Natural killer cell (primary cell): ENCODE measurements at regions not wholly inside any gene's neighbourhood (a gene's known extent, or its start where the extent isn't known, plus 50 kb on each side); places are given as distances from the start of the nearest gene placed in this dataset.

ENCODE experiments used
- ATAC-seq, 3 donors: fragments of 150-1000 bp in 2 of 3; fragments of 200-7000 bp in 1 of 3; cut with Tn5 transposase; 1 replicate in 1 of 3; 2 replicates in 2 of 3; pipeline ENCODE4 v1.10.0; 2021; ENCODE audit warnings: mild to moderate bottlenecking in 2 of 3, moderate library complexity in 2 of 3
- DNase-seq, 2 donors: peaks; one replicate each; pipeline versions ENCODE4 v3.0.0 to v3.0.0-alpha.2; 2013 to 2021; ENCODE audit warnings: mixed read lengths in 1 of 2
- H3K27ac ChIP-seq: one replicate; pipeline ENCODE4 v1.5.1; 2013; ENCODE audit warnings: mild to moderate bottlenecking, low read length
- H3K27me3 ChIP-seq: one replicate; pipeline ENCODE4 v1.6.1; 2013; ENCODE audit warnings: low read length; ENCODE audit not compliant: control insufficient read depth, insufficient read depth
- H3K36me3 ChIP-seq: one replicate; pipeline ENCODE4 v1.6.1; 2013; ENCODE audit warnings: low read length; ENCODE audit not compliant: control insufficient read depth, insufficient read depth
- H3K4me1 ChIP-seq: one replicate; pipeline ENCODE4 v1.6.1; 2013; ENCODE audit warnings: low read length; ENCODE audit not compliant: control insufficient read depth, insufficient read depth
- H3K4me3 ChIP-seq: one replicate; pipeline ENCODE4 v1.5.1; 2013; ENCODE audit warnings: low read length
- H3K9me3 ChIP-seq: one replicate; pipeline ENCODE4 v1.6.1; 2013; ENCODE audit warnings: low read length; ENCODE audit not compliant: control insufficient read depth, insufficient read depth
- H3K27ac Mint-ChIP-seq, 2 donors: one replicate each; pipeline ENCODE4 v1.8.0; 2022; ENCODE audit warnings: mild to moderate bottlenecking in 2 of 2, mixed read lengths in 2 of 2, moderate library complexity in 1 of 2
- H3K27me3 Mint-ChIP-seq, 2 donors: one replicate each; pipeline ENCODE4 v1.8.0; 2022; ENCODE audit warnings: low read depth in 2 of 2, mixed read lengths in 2 of 2
- H3K36me3 Mint-ChIP-seq: one replicate; pipeline ENCODE4 v1.8.0; 2022; ENCODE audit warnings: mixed read lengths
- H3K4me1 Mint-ChIP-seq, 2 donors: one replicate each; pipeline ENCODE4 v1.8.0; 2022; ENCODE audit warnings: mixed read lengths in 2 of 2
- H3K4me3 Mint-ChIP-seq: one replicate; pipeline ENCODE4 v1.8.0; 2022; ENCODE audit warnings: mild to moderate bottlenecking, moderate library complexity, mixed read lengths
- H3K9me3 Mint-ChIP-seq, 2 donors: one replicate each; pipeline ENCODE4 v1.8.0; 2022; ENCODE audit warnings: mixed read lengths in 2 of 2
- WGBS: methylation state at CpG from one replicate; pipeline ENCODE4 v1.1.7; 2013; ENCODE audit warnings: missing lambda C conversion rate; ENCODE audit not compliant: insufficient coverage; 5-methylcytosine and 5-hydroxymethylcytosine counted together
- intact Hi-C: fragments of 100-400 bp; cut with micrococcal nuclease; formaldehyde crosslinking; loops from one replicate; pipeline ENCODE4 v1.14.2; 2022
- TF ChIP-seq, protein P1 (sequence below): fragments of 200-600 bp; IDR thresholded peaks from one replicate; pipeline ENCODE4 v1.8.0; 2022; ENCODE audit warnings: antibody characterized with exemption

DNA sequence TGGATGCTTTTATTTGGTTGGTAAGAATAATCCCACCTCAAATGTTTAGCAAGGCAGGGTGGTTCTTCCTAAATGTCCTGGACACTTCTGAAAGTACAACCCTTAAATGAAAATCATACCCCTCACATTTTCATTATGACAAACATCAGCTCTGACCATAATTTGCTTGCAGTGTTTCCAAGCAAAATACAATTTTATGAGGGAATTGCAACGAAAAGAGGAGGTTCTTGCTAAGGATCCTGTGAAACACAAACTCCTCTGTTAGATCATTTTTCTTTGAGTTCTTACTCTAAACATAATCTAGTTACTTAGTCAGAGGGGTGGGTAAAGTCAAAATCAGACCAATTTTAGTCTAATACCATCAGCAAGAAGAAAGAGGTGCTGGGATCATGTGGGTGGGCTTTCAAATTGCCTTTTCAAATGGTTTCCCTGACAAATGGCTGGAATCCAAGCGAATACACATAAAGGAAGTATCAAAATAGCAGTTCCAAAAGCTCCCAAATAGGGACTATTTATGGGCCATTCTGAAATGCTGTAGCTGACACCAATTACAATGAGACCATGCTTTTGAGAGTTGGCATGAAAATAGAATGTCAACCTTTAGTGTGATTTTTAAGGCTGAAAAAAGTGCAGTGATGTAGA, 164.9 kb upstream of the INHBA start:
- Mint-ChIP-seq H3K27ac (no peak overlapping the region), H3K36me3 (no peaks in the 10 kb centered on the region), H3K4me3 (no peak overlapping the region), H3K27me3 (peaks cover 0 to 7% of the 10 kb centered on the region in 2 donors), H3K4me1 (peaks cover 8 to 12% of the 10 kb centered on the region in 2 donors), H3K9me3 (no peaks in the 10 kb centered on the region)
- WGBS: 71% methylated on average over 2 of the region's 2 CpGs
- no peak for ATAC-seq
- H3K4me1 ChIP-seq: no peaks in the 10 kb centered on the region
- TF ChIP-seq, protein P1, sequence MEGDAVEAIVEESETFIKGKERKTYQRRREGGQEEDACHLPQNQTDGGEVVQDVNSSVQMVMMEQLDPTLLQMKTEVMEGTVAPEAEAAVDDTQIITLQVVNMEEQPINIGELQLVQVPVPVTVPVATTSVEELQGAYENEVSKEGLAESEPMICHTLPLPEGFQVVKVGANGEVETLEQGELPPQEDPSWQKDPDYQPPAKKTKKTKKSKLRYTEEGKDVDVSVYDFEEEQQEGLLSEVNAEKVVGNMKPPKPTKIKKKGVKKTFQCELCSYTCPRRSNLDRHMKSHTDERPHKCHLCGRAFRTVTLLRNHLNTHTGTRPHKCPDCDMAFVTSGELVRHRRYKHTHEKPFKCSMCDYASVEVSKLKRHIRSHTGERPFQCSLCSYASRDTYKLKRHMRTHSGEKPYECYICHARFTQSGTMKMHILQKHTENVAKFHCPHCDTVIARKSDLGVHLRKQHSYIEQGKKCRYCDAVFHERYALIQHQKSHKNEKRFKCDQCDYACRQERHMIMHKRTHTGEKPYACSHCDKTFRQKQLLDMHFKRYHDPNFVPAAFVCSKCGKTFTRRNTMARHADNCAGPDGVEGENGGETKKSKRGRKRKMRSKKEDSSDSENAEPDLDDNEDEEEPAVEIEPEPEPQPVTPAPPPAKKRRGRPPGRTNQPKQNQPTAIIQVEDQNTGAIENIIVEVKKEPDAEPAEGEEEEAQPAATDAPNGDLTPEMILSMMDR: no peak
- intact Hi-C loops: no loop called here
- H3K9me3 ChIP-seq: peaks cover 9% of the 10 kb centered on the region
- DNase-seq: no peak
- no peak overlapping the region for H3K27ac ChIP-seq
- no peak overlapping the region for H3K4me3 ChIP-seq
- H3K27me3 ChIP-seq: no peaks in the 10 kb centered on the region
- H3K36me3 ChIP-seq: no peaks in the 10 kb centered on the region

- Histone ChIP-seq H3K4me1 (no peaks in the 10 kb centered on the region), H3K27me3 (no peaks in the 10 kb centered on the region), H3K9me3 (peaks cover 9% of the 10 kb centered on the region), H3K36me3 (no peaks in the 10 kb centered on the region), H3K4me3 (no peak overlapping the region), H3K27ac (no peak overlapping the region)
- Mint-ChIP-seq H3K27me3 (no peaks in the 10 kb centered on the region), H3K27ac (no peak overlapping the region), H3K4me1 (peaks cover 0 to 5% of the 10 kb centered on the region in 2 donors), H3K4me3 (no peak overlapping the region), H3K36me3 (no peaks in the 10 kb centered on the region), H3K9me3 (no peaks in the 10 kb centered on the region)
- TF ChIP-seq, protein P1: no peak
- DNase-seq (no peak), ATAC-seq (no peak)
- intact Hi-C loops: no loop called here
- 70% methylated on average over 2 of the region's 2 CpGs for WGBS
Observed at GRCh38 chr7:41862261-41862660, 159.4 kb upstream of the INHBA start.

GRCh38 chr7:41861642-41862041, 158.8 kb upstream of the INHBA start:
- DNase-seq (no peak), ATAC-seq (no peak)
- Mint-ChIP-seq H3K9me3 (no peaks in the 10 kb centered on the region), H3K27ac (no peak overlapping the region), H3K27me3 (no peaks in the 10 kb centered on the region), H3K4me3 (no peak overlapping the region), H3K4me1 (peaks cover 0 to 5% of the 10 kb centered on the region in 2 donors), H3K36me3 (no peaks in the 10 kb centered on the region)
- no peak overlapping the region for H3K27ac ChIP-seq
- no peaks in the 10 kb centered on the region for H3K4me1 ChIP-seq
- H3K36me3 ChIP-seq: no peaks in the 10 kb centered on the region
- H3K27me3 ChIP-seq: no peaks in the 10 kb centered on the region
- TF ChIP-seq, protein P1: no peak
- no peak overlapping the region for H3K4me3 ChIP-seq
- WGBS: 41% methylated on average over 3 of the region's 3 CpGs
- intact Hi-C loops: no loop called here
- H3K9me3 ChIP-seq: peaks cover 9% of the 10 kb centered on the region

- intact Hi-C loops: no loop called here
Observed at GRCh38 chr7:41858201-41858600, 155.3 kb upstream of the INHBA start.

More at GRCh38 chr7:41858201-41858600, 155.3 kb upstream of the INHBA start:
- Histone ChIP-seq H3K4me3 (no peak overlapping the region), H3K27me3 (no peaks in the 10 kb centered on the region), H3K4me1 (no peaks in the 10 kb centered on the region), H3K36me3 (no peaks in the 10 kb centered on the region), H3K9me3 (no peaks in the 10 kb centered on the region), H3K27ac (no peak overlapping the region)
- no peaks in the 10 kb centered on the region for H3K36me3 Mint-ChIP-seq
- no peak for ATAC-seq
- H3K4me3 Mint-ChIP-seq: no peak overlapping the region
- H3K27ac Mint-ChIP-seq: no peak overlapping the region
- peaks cover 6 to 9% of the 10 kb centered on the region in 2 donors for H3K27me3 Mint-ChIP-seq
- H3K9me3 Mint-ChIP-seq: no peaks in the 10 kb centered on the region
- no peaks in the 10 kb centered on the region for H3K4me1 Mint-ChIP-seq
- TF ChIP-seq, protein P1: no peak
- WGBS: 93% methylated on average over 1 of the region's 2 CpGs
- DNase-seq: no peak
